ENCODE measurements at regions not wholly inside any gene's neighbourhood (a gene's known extent, or its start where the extent isn't known, plus 50 kb on each side); places are given as distances from the start of the nearest gene placed in this dataset.

DNA sequence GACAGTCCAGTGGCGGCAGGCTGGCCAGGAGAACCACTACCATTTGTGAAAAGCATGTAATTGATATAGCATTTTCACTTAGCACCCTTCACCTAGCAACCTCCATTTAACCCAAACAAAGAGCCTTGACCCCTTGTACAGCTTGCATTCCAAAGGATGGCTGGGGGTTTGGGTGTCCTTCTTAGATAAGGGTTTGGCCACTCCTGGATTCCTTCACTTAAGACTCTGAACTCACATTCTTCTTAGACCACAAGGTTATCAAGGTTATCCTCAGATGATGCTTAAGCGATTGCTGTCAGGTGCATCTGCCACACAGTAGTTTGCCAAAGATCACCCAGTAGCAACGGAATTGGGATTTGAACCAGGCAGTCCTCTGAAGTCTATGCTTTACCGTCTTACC is 102.8 kb downstream of the ZNF664 start:
- no peak for TF ChIP-seq RARB (CRISPR knock-in tag; IDR thresholded peaks at IDR 0.05)
- TF ChIP-seq, protein P1, sequence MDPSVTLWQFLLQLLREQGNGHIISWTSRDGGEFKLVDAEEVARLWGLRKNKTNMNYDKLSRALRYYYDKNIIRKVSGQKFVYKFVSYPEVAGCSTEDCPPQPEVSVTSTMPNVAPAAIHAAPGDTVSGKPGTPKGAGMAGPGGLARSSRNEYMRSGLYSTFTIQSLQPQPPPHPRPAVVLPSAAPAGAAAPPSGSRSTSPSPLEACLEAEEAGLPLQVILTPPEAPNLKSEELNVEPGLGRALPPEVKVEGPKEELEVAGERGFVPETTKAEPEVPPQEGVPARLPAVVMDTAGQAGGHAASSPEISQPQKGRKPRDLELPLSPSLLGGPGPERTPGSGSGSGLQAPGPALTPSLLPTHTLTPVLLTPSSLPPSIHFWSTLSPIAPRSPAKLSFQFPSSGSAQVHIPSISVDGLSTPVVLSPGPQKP (IDR thresholded peaks at IDR 0.05; ENCODE audit: low read depth, low read length) = no peak
- TF ChIP-seq, protein P2, sequence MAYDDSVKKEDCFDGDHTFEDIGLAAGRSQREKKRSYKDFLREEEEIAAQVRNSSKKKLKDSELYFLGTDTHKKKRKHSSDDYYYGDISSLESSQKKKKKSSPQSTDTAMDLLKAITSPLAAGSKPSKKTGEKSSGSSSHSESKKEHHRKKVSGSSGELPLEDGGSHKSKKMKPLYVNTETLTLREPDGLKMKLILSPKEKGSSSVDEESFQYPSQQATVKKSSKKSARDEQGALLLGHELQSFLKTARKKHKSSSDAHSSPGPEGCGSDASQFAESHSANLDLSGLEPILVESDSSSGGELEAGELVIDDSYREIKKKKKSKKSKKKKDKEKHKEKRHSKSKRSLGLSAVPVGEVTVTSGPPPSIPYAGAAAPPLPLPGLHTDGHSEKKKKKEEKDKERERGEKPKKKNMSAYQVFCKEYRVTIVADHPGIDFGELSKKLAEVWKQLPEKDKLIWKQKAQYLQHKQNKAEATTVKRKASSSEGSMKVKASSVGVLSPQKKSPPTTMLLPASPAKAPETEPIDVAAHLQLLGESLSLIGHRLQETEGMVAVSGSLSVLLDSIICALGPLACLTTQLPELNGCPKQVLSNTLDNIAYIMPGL (CRISPR knock-in tag; IDR thresholded peaks at IDR 0.05; ENCODE audit: borderline replicate concordance) = no peak
- TF ChIP-seq RAD21 (conservative IDR thresholded peaks at IDR 0.05 in 1 of 2, IDR thresholded peaks at IDR 0.05 in 1 of 2) = no peak
- no peak for TF ChIP-seq MAZ (IDR thresholded peaks at IDR 0.05; ENCODE audit: borderline replicate concordance, low read depth, low read length)
- Histone ChIP-seq H3K4me2 (no peak overlapping the region), H3K27ac (no peak overlapping the region), H3K4me3 (no peak overlapping the region), H3K4me1 (no peaks in the 10 kb centered on the region), H3K9me3 (no peaks in the 10 kb centered on the region)
- no peak for ATAC-seq
- no peak for DNase-seq (ENCODE audit: low read depth in 1 of 2, low spot score in 1 of 2)
- WGBS (ENCODE audit: missing lambda C conversion rate) = 62% methylated on average over 4 of the region's 4 CpGs
- CTCF ChIA-PET = interaction anchor here (0.6 kb wide), 1 partner anchor 107 kb away, joined by 4 read pairs; no protein-coding TSS in a partner anchor
- POLR2A ChIA-PET = no interaction called here
- FAIRE-seq = no peak

DNA sequence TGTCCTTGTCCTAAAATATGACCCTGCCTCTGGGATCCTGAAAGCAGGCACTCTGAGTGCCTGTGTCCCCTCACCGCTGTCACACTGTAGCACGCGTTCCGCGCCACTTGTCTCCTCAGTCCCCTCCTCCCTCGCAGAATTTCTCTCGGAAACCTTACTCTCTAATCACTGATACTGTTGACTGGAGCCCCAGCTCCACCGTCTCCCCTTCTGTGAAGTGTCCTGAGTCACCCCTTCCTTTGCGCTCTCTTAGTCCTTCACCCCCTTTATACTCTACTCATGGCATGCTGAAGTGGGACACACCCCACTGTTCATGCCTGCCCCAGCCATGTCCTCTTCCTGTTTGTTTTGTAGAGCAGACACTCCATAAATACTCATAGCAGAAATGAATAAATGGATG is 104.7 kb downstream of the ZNF664 start:
- ATAC-seq (no peak), DNase-seq (ENCODE audit: low read depth in 1 of 2, low spot score in 1 of 2) (no peak), FAIRE-seq (no peak)
- Histone ChIP-seq H3K4me1 (no peaks in the 10 kb centered on the region), H3K4me3 (no peak overlapping the region), H3K27ac (no peak overlapping the region), H3K9me3 (no peaks in the 10 kb centered on the region), H3K4me2 (no peak overlapping the region)
- 92% methylated on average over 9 of the region's 9 CpGs for WGBS (ENCODE audit: missing lambda C conversion rate)
- CTCF ChIA-PET = no interaction called here
- no peak for TF ChIP-seq ZSCAN20 (CRISPR knock-in tag; IDR thresholded peaks at IDR 0.05)
- TF ChIP-seq, protein P3, sequence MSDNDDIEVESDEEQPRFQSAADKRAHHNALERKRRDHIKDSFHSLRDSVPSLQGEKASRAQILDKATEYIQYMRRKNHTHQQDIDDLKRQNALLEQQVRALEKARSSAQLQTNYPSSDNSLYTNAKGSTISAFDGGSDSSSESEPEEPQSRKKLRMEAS (IDR thresholded peaks at IDR 0.05) = no peak
- no peak for TF ChIP-seq FOXS1 (CRISPR knock-in tag; IDR thresholded peaks at IDR 0.05)
- TF ChIP-seq CHD4 (IDR thresholded peaks at IDR 0.05; ENCODE audit: borderline replicate concordance) = no peak
- TF ChIP-seq BHLHE40 (IDR thresholded peaks at IDR 0.05; ENCODE audit: low read depth, low read length) = no peak
- no peak for TF ChIP-seq JUN (IDR thresholded peaks at IDR 0.05)
- TF ChIP-seq, protein P4, sequence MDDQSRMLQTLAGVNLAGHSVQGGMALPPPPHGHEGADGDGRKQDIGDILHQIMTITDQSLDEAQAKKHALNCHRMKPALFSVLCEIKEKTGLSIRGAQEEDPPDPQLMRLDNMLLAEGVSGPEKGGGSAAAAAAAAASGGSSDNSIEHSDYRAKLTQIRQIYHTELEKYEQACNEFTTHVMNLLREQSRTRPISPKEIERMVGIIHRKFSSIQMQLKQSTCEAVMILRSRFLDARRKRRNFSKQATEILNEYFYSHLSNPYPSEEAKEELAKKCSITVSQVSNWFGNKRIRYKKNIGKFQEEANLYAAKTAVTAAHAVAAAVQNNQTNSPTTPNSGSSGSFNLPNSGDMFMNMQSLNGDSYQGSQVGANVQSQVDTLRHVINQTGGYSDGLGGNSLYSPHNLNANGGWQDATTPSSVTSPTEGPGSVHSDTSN (IDR thresholded peaks at IDR 0.05) = no peak
- no peak for TF ChIP-seq NR3C1 (IDR thresholded peaks at IDR 0.05)
- no peak for TF ChIP-seq RFX5 (IDR thresholded peaks at IDR 0.05)
- TF ChIP-seq KDM5A (IDR thresholded peaks at IDR 0.05) = no peak
- TF ChIP-seq, protein P5, sequence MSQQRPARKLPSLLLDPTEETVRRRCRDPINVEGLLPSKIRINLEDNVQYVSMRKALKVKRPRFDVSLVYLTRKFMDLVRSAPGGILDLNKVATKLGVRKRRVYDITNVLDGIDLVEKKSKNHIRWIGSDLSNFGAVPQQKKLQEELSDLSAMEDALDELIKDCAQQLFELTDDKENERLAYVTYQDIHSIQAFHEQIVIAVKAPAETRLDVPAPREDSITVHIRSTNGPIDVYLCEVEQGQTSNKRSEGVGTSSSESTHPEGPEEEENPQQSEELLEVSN (IDR thresholded peaks at IDR 0.05; ENCODE audit: borderline replicate concordance, low read depth) = no peak
- TF ChIP-seq, protein P6, sequence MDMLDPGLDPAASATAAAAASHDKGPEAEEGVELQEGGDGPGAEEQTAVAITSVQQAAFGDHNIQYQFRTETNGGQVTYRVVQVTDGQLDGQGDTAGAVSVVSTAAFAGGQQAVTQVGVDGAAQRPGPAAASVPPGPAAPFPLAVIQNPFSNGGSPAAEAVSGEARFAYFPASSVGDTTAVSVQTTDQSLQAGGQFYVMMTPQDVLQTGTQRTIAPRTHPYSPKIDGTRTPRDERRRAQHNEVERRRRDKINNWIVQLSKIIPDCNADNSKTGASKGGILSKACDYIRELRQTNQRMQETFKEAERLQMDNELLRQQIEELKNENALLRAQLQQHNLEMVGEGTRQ (IDR thresholded peaks at IDR 0.05) = no peak
- TF ChIP-seq, protein P2 (CRISPR knock-in tag; IDR thresholded peaks at IDR 0.05; ENCODE audit: borderline replicate concordance) = no peak
- TF ChIP-seq HOXA7 (CRISPR knock-in tag; IDR thresholded peaks at IDR 0.05) = no peak
- TF ChIP-seq, protein P7, sequence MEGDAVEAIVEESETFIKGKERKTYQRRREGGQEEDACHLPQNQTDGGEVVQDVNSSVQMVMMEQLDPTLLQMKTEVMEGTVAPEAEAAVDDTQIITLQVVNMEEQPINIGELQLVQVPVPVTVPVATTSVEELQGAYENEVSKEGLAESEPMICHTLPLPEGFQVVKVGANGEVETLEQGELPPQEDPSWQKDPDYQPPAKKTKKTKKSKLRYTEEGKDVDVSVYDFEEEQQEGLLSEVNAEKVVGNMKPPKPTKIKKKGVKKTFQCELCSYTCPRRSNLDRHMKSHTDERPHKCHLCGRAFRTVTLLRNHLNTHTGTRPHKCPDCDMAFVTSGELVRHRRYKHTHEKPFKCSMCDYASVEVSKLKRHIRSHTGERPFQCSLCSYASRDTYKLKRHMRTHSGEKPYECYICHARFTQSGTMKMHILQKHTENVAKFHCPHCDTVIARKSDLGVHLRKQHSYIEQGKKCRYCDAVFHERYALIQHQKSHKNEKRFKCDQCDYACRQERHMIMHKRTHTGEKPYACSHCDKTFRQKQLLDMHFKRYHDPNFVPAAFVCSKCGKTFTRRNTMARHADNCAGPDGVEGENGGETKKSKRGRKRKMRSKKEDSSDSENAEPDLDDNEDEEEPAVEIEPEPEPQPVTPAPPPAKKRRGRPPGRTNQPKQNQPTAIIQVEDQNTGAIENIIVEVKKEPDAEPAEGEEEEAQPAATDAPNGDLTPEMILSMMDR (IDR thresholded peaks at IDR 0.05) = no peak
- TF ChIP-seq HDAC2 (IDR thresholded peaks at IDR 0.05) = no peak
- no peak for TF ChIP-seq CBX8 (IDR thresholded peaks at IDR 0.05)
- TF ChIP-seq FOSL2 (IDR thresholded peaks at IDR 0.05) = no peak
- no peak for TF ChIP-seq FOSL2 (CRISPR knock-in tag; IDR thresholded peaks at IDR 0.05)
- TF ChIP-seq, protein P1 (IDR thresholded peaks at IDR 0.05; ENCODE audit: low read depth, low read length) = no peak
- POLR2A ChIA-PET = no interaction called here
